AG04449 (cell line): ENCODE measurements at regions not wholly inside any gene's neighbourhood (a gene's known extent, or its start where the extent isn't known, plus 50 kb on each side); places are given as distances from the start of the nearest gene placed in this dataset.
"Not testable (repeated sequence)": the region's sequence is repeated elsewhere in the genome, so short reads cannot be mapped to it uniquely, and the experiment has no call there.

ENCODE experiments used
- CTCF ChIA-PET: fragments of 350-600 bp; formaldehyde crosslinking; extraction: SDS; loops from one replicate; lab custom pipeline; 2021; ENCODE audit warnings: antibody characterized with exemption; lab: Yijun Ruan, JAX
- POLR2A ChIA-PET: fragments of 400-600, 350-600 bp; formaldehyde crosslinking; extraction: SDS; loops from one replicate; lab custom pipeline; 2020; ENCODE audit warnings: antibody characterized with exemption, inconsistent platforms; lab: Yijun Ruan, JAX
- DNase-seq: peaks from one replicate; pipeline ENCODE4 v3.0.0-alpha.2; 2010; ENCODE audit warnings: low read depth, low spot score
- H3K4me3 ChIP-seq: 2 replicates; pipeline ENCODE4 v1.5.1; 2011; ENCODE audit warnings: low read depth, mild to moderate bottlenecking, control low read depth, low read length
- TF ChIP-seq, protein P1 (sequence below): IDR thresholded peaks from one replicate; pipeline ENCODE4 v1.5.1; 2011; ENCODE audit warnings: mild to moderate bottlenecking, moderate library complexity, low read length, control low read depth, inconsistent platforms; ENCODE audit not compliant: insufficient read depth; ENCODE audit errors: missing control alignments

DNA sequence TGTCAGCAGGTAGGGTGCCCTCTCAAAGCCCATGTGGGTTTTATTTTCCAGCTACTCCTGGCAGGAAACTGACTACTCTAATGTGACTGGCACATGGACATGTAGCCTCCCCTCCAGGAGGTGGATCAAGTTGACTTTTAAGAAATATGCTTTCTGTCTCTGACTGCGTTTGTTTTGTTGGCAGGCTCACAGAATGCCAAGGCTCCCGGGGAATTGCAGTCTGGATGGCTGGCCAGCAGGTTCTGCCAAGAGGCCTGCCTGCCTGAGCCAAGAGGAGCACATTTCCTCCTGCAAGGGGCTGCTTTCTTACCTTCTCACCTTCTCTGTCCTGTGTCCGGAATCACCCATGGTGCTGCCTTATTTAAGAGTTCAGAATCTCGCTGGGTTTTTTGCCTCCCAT lies 217.3 kb upstream of the ERCC4 start:
- POLR2A ChIA-PET = no interaction called here
- H3K4me3 ChIP-seq = no peak overlapping the region
- DNase-seq = no peak
- TF ChIP-seq, protein P1, sequence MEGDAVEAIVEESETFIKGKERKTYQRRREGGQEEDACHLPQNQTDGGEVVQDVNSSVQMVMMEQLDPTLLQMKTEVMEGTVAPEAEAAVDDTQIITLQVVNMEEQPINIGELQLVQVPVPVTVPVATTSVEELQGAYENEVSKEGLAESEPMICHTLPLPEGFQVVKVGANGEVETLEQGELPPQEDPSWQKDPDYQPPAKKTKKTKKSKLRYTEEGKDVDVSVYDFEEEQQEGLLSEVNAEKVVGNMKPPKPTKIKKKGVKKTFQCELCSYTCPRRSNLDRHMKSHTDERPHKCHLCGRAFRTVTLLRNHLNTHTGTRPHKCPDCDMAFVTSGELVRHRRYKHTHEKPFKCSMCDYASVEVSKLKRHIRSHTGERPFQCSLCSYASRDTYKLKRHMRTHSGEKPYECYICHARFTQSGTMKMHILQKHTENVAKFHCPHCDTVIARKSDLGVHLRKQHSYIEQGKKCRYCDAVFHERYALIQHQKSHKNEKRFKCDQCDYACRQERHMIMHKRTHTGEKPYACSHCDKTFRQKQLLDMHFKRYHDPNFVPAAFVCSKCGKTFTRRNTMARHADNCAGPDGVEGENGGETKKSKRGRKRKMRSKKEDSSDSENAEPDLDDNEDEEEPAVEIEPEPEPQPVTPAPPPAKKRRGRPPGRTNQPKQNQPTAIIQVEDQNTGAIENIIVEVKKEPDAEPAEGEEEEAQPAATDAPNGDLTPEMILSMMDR = no peak
- CTCF ChIA-PET = no interaction called here

DNA sequence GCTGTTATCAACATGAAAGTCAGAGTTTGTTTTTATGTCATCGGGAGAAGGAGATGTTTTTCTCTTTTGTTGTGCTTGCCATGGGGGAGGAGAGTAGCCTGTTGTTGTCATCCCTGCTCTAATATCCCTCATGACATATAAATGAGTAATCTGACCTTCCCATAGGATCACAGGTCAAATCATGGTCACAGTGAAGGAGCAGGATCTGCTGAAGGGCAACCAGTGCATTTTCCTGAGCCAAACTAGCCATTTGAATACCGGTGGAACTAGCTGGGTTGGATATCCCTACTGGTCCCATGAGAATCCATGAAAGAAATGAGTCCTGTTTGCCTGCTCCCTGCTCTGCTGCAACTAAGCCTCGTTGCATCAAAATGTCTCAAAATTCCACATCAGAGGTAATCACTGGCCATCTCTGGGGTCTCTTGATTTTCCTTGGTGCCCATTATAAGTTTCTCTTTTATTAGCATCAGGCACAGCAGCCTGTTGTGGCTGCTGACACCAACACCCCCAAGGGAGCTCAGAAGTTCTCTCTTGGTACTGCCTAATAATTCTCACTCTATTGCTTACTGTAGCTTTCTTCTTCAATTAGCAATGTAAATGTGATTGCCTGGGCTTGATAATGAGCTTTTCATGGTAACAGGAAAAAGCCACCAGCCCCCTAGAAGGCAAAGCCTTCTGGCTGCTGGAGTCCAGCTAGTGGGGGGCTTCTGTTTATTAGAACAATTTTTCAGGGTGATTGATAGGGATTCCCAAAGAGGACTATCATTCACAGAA lies 211.4 kb upstream of the ERCC4 start:
- no peak overlapping the region for H3K4me3 ChIP-seq
- ChIA-PET POLR2A (no interaction called here), CTCF (no interaction called here)
- TF ChIP-seq, protein P1 = no peak
- DNase-seq = no peak

GRCh38 chr16:13718748-13719147 lies 201.2 kb upstream of the ERCC4 start:
- DNase-seq = no peak
- ChIA-PET POLR2A (no interaction called here), CTCF (no interaction called here)
- no peak overlapping the region for H3K4me3 ChIP-seq
- TF ChIP-seq, protein P1 = no peak

DNA sequence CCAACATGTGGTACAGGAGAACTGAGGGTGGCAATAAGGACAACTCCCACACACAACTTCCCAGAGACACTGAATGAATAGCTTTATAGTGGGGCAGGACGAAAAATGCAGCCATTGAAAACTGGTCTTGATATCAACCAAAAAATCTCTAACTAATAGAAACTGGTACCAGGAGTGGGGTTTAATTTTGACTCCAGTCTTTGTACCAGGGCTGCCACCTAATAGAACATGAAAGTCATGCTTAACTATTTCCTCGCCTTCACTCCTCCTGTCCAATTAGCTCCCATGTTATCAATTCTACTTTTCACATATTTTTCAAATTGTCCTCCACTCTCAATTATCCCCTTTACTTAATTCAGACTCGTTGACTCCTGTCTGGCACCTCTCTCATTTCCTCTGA lies 192.0 kb upstream of the ERCC4 start:
- DNase-seq = no peak
- ChIA-PET POLR2A (no interaction called here), CTCF (no interaction called here)
- no peak overlapping the region for H3K4me3 ChIP-seq
- TF ChIP-seq, protein P1 = no peak

GRCh38 chr16:13733561-13733960 lies 186.4 kb upstream of the ERCC4 start:
- ChIA-PET POLR2A (no interaction called here), CTCF (no interaction called here)
- no peak for DNase-seq
- TF ChIP-seq, protein P1 = no peak
- H3K4me3 ChIP-seq = no peak overlapping the region

- POLR2A ChIA-PET, H3K4me3 ChIP-seq, CTCF ChIA-PET, DNase-seq: not testable (repeated sequence)
Observed at GRCh38 chr16:13739621-13740373, 180.2 kb upstream of the ERCC4 start.
